HEK293 (cell line): ENCODE measurements at regions not wholly inside any gene's neighbourhood (a gene's known extent, or its start where the extent isn't known, plus 50 kb on each side); places are given as distances from the start of the nearest gene placed in this dataset.

Source experiments
- CTCF ChIA-PET: fragments of 350-600 bp; formaldehyde crosslinking; extraction: SDS; loops from one replicate; lab custom pipeline; 2021; ENCODE audit warnings: antibody characterized with exemption; lab: Yijun Ruan, JAX
- POLR2A ChIA-PET: fragments of 300-600 bp; formaldehyde crosslinking; extraction: SDS; loops from one replicate; lab custom pipeline; 2020; ENCODE audit warnings: antibody characterized with exemption, inconsistent platforms; lab: Yijun Ruan, JAX
- H3K27ac ChIP-seq: fragments of 200-500 bp; sonication (Bioruptor generic); 2 replicates; pipeline ENCODE4 v1.5.1; 2014; ENCODE audit warnings: low read depth, low read length, control low read depth, inconsistent platforms; ENCODE audit errors: extremely low read depth
- H3K36me3 ChIP-seq, 2 experiments: fragments of 200-500 bp in 1 of 2; sonication (Bioruptor generic) in 1 of 2; 1 replicate in 1 of 2; 2 replicates in 1 of 2; pipeline ENCODE4 v1.5.1; 2014 to 2017; ENCODE audit warnings: inconsistent platforms in 2 of 2, low read length in 2 of 2; ENCODE audit not compliant: control insufficient read depth in 2 of 2, insufficient read depth in 1 of 2
- H3K4me1 ChIP-seq: fragments of 200-500 bp; sonication (Bioruptor generic); 2 replicates; pipeline ENCODE4 v1.5.1; 2014; ENCODE audit warnings: mild to moderate bottlenecking, low read length, inconsistent platforms; ENCODE audit not compliant: control insufficient read depth, insufficient read depth
- H3K4me3 ChIP-seq: 2 replicates; pipeline ENCODE4 v1.5.1; 2011; ENCODE audit warnings: low read depth, mild to moderate bottlenecking, control low read depth, low read length, moderate library complexity
- H3K9me3 ChIP-seq: fragments of 200-500 bp; sonication (Bioruptor generic); 2 replicates; pipeline ENCODE4 v1.5.1; 2014; ENCODE audit warnings: low read depth, low read length, inconsistent platforms; ENCODE audit not compliant: control insufficient read depth, insufficient read depth
- HOXC10 ChIP-seq: sonication (generic); formaldehyde crosslinking; IDR thresholded peaks from 2 replicates; pipeline ENCODE4 v1.8.1; 2023; ENCODE audit warnings: mild to moderate bottlenecking, missing genetic modification reagents
- KLF10 ChIP-seq: fragments of 450-650 bp; IDR thresholded peaks from 2 replicates; pipeline ENCODE4 v1.5.1; 2018; ENCODE audit warnings: missing biosample characterization, mild to moderate bottlenecking, missing genetic modification characterization
- SP7 ChIP-seq: fragments of 450-650 bp; formaldehyde crosslinking; IDR thresholded peaks from 2 replicates; pipeline ENCODE4 v1.5.1; 2016; ENCODE audit warnings: missing biosample characterization, missing genetic modification characterization
- ZBTB1 ChIP-seq: fragments of 450-650 bp; formaldehyde crosslinking; IDR thresholded peaks from 2 replicates; pipeline ENCODE4 v1.5.1; 2016; ENCODE audit warnings: missing biosample characterization, missing genetic modification characterization
- ZEB2 ChIP-seq: fragments of 450-650 bp; formaldehyde crosslinking; IDR thresholded peaks from 2 replicates; pipeline ENCODE4 v1.5.1; 2016; ENCODE audit warnings: missing biosample characterization, missing genetic modification characterization
- ZIC2 ChIP-seq: fragments of 450-650 bp; formaldehyde crosslinking; IDR thresholded peaks from 2 replicates; pipeline ENCODE4 v1.5.1; 2016; ENCODE audit warnings: missing biosample characterization, missing genetic modification characterization
- ZNF10 ChIP-seq: fragments of 450-650 bp; formaldehyde crosslinking; IDR thresholded peaks from 2 replicates; pipeline ENCODE4 v1.5.1; 2017; ENCODE audit warnings: missing biosample characterization, missing genetic modification characterization
- ZNF146 ChIP-seq: fragments of 450-650 bp; formaldehyde crosslinking; IDR thresholded peaks from 2 replicates; pipeline ENCODE4 v1.5.1; 2016; ENCODE audit warnings: missing biosample characterization, missing genetic modification characterization
- ZNF157 ChIP-seq: fragments of 450-650 bp; formaldehyde crosslinking; IDR thresholded peaks from 2 replicates; pipeline ENCODE4 v1.5.1; 2016; ENCODE audit warnings: missing biosample characterization, missing genetic modification characterization
- ZNF16 ChIP-seq: fragments of 450-650 bp; formaldehyde crosslinking; IDR thresholded peaks from 2 replicates; pipeline ENCODE4 v1.5.1; 2016; ENCODE audit warnings: low read depth, missing biosample characterization, missing genetic modification characterization
- ZNF2 ChIP-seq: fragments of 450-650 bp; formaldehyde crosslinking; IDR thresholded peaks from 2 replicates; pipeline ENCODE4 v1.5.1; 2016; ENCODE audit warnings: missing biosample characterization, missing genetic modification characterization
- ZNF274 ChIP-seq, 2 experiments: fragments of 200-500 bp in 1 of 2; fragments of 450-650 bp in 1 of 2; sonication (Bioruptor generic) in 1 of 2; formaldehyde crosslinking in 1 of 2; IDR thresholded peaks; 2 replicates each; pipeline versions ENCODE4 v1.5.1 to v1.6.1; 2014 to 2016; ENCODE audit warnings: borderline replicate concordance in 1 of 2, inconsistent platforms in 1 of 2, low read length in 1 of 2, missing biosample characterization in 1 of 2, missing genetic modification characterization in 1 of 2
- ZNF324 ChIP-seq: fragments of 450-650 bp; formaldehyde crosslinking; IDR thresholded peaks from 2 replicates; pipeline ENCODE4 v1.5.1; 2016; ENCODE audit warnings: missing biosample characterization, missing genetic modification characterization
- ZNF354C ChIP-seq: fragments of 450-650 bp; formaldehyde crosslinking; IDR thresholded peaks from 2 replicates; pipeline ENCODE4 v1.5.1; 2016; ENCODE audit warnings: missing biosample characterization, missing genetic modification characterization, low read depth, borderline replicate concordance
- ZNF558 ChIP-seq: fragments of 450-650 bp; formaldehyde crosslinking; IDR thresholded peaks from 2 replicates; pipeline ENCODE4 v1.5.1; 2016; ENCODE audit warnings: missing biosample characterization, missing genetic modification characterization
- ZNF610 ChIP-seq: fragments of 450-650 bp; formaldehyde crosslinking; IDR thresholded peaks from 2 replicates; pipeline ENCODE4 v1.5.1; 2016; ENCODE audit warnings: missing biosample characterization, missing genetic modification characterization, borderline replicate concordance
- ZNF670 ChIP-seq: fragments of 450-650 bp; formaldehyde crosslinking; IDR thresholded peaks from 2 replicates; pipeline ENCODE4 v1.5.1; 2016; ENCODE audit warnings: missing biosample characterization, missing genetic modification characterization, low read depth
- ZNF843 ChIP-seq: fragments of 450-650 bp; formaldehyde crosslinking; IDR thresholded peaks from 2 replicates; pipeline ENCODE4 v1.5.1; 2016; ENCODE audit warnings: missing biosample characterization, missing genetic modification characterization
- TF ChIP-seq, protein P1 (sequence below): fragments of 450-650 bp; formaldehyde crosslinking; IDR thresholded peaks from 2 replicates; pipeline ENCODE4 v1.5.1; 2017; ENCODE audit warnings: missing biosample characterization, missing genetic modification characterization
- TF ChIP-seq, protein P2 (sequence below): fragments of 450-650 bp; formaldehyde crosslinking; IDR thresholded peaks from 2 replicates; pipeline ENCODE4 v1.5.1; 2017; ENCODE audit warnings: missing biosample characterization, missing genetic modification characterization
- TF ChIP-seq, protein P3 (sequence below): fragments of 450-650 bp; formaldehyde crosslinking; IDR thresholded peaks from 2 replicates; pipeline ENCODE4 v1.5.1; 2016; ENCODE audit warnings: missing biosample characterization, missing genetic modification characterization
- TF ChIP-seq, protein P4 (sequence below): IDR thresholded peaks from 2 replicates; pipeline ENCODE4 v1.6.1; 2011; ENCODE audit warnings: mild to moderate bottlenecking, low read depth, low read length, borderline replicate concordance
- TF ChIP-seq, protein P5 (sequence below): fragments of 450-650 bp; formaldehyde crosslinking; IDR thresholded peaks from 2 replicates; pipeline ENCODE4 v1.5.1; 2016; ENCODE audit warnings: missing biosample characterization, missing genetic modification characterization
- TF ChIP-seq, protein P6 (sequence below): fragments of 450-650 bp; formaldehyde crosslinking; IDR thresholded peaks from 2 replicates; pipeline ENCODE4; 2016; ENCODE audit warnings: missing biosample characterization, missing genetic modification characterization
- TF ChIP-seq, protein P7 (sequence below): fragments of 450-650 bp; formaldehyde crosslinking; IDR thresholded peaks from 2 replicates; pipeline ENCODE4 v1.5.1; 2017; ENCODE audit warnings: missing biosample characterization, mild to moderate bottlenecking, missing genetic modification characterization, moderate library complexity

DNA sequence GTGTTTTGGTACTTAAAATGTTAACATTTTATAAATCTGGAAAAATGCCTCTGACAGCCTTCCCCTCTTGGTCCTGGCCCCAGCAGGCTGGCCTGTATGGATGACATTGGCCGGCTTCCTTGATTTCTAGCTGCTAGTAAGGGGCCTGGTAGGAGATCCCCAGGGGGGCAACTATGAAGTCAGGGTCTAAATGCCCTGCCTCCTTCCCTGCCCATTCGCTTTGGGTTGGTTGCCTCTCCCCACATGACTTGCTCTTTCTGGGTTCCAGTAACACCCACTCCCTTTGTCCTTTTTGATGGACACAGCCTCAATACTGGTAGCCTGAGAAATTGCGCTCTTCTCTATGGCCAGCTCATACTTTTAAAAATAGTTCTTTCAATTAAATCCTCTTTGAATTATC is 78.0 kb upstream of the MAD2L1 start:
- Histone ChIP-seq H3K4me3 (no peak overlapping the region), H3K9me3 (no peaks in the 10 kb centered on the region), H3K4me1 (no peaks in the 10 kb centered on the region), H3K27ac (no peak overlapping the region)
- ChIA-PET POLR2A (no interaction called here), CTCF (interaction anchor here (0.7 kb wide), 1 partner anchor 403 kb away, joined by 3 read pairs; no protein-coding TSS in a partner anchor)
- TF ChIP-seq, protein P1, sequence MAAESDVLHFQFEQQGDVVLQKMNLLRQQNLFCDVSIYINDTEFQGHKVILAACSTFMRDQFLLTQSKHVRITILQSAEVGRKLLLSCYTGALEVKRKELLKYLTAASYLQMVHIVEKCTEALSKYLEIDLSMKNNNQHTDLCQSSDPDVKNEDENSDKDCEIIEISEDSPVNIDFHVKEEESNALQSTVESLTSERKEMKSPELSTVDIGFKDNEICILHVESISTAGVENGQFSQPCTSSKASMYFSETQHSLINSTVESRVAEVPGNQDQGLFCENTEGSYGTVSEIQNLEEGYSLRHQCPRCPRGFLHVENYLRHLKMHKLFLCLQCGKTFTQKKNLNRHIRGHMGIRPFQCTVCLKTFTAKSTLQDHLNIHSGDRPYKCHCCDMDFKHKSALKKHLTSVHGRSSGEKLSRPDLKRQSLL (tag by site-specific recombination): no peak
- TF ChIP-seq ZBTB1 (tag by site-specific recombination) (no peak), KLF10 (tag by site-specific recombination) (no peak), ZNF10 (tag by site-specific recombination) (no peak), ZNF610 (no peak), ZNF354C (tag by site-specific recombination) (no peak), HOXC10 (no peak), ZNF324 (tag by site-specific recombination) (no peak), ZNF146 (tag by site-specific recombination) (no peak), ZNF274 (IDR thresholded peaks at IDR 0.05; ENCODE audit: low read length) (no peak), ZNF274 (tag by site-specific recombination; IDR thresholded peaks at IDR 0.05; ENCODE audit: borderline replicate concordance) (no peak), ZNF558 (tag by site-specific recombination) (no peak), ZNF157 (tag by site-specific recombination) (no peak), ZNF16 (no peak), ZNF843 (tag by site-specific recombination) (no peak), ZNF670 (no peak), ZIC2 (tag by site-specific recombination) (no peak), ZNF2 (tag by site-specific recombination) (no peak)
- TF ChIP-seq, protein P2, sequence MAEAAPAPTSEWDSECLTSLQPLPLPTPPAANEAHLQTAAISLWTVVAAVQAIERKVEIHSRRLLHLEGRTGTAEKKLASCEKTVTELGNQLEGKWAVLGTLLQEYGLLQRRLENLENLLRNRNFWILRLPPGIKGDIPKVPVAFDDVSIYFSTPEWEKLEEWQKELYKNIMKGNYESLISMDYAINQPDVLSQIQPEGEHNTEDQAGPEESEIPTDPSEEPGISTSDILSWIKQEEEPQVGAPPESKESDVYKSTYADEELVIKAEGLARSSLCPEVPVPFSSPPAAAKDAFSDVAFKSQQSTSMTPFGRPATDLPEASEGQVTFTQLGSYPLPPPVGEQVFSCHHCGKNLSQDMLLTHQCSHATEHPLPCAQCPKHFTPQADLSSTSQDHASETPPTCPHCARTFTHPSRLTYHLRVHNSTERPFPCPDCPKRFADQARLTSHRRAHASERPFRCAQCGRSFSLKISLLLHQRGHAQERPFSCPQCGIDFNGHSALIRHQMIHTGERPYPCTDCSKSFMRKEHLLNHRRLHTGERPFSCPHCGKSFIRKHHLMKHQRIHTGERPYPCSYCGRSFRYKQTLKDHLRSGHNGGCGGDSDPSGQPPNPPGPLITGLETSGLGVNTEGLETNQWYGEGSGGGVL (tag by site-specific recombination): no peak
- TF ChIP-seq, protein P3, sequence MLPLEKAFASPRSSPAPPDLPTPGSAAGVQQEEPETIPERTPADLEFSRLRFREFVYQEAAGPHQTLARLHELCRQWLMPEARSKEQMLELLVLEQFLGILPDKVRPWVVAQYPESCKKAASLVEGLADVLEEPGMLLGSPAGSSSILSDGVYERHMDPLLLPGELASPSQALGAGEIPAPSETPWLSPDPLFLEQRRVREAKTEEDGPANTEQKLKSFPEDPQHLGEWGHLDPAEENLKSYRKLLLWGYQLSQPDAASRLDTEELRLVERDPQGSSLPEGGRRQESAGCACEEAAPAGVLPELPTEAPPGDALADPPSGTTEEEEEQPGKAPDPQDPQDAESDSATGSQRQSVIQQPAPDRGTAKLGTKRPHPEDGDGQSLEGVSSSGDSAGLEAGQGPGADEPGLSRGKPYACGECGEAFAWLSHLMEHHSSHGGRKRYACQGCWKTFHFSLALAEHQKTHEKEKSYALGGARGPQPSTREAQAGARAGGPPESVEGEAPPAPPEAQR (tag by site-specific recombination): no peak
- TF ChIP-seq, all 188 proteins: peak for 0
- H3K36me3 ChIP-seq: no peaks in the 10 kb centered on the region

DNA sequence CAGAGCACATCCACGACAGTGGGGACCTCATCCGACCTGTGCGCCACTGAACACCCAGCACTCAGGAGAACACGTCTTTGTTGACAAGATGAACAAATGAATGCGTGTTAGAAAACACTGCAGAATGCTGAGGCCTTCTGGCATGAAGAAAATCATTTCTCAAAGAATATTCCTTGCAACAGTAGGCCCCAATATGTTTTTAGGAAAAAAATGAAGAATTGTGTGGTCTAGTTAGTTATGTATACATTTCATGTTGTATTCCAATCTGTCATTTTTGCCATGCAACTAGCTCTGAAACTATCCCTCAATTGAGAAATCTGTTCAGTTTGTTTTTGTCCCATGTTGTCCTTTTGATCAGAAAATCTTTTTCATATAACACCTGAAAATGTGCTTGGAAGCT is 77.4 kb upstream of the MAD2L1 start:
- Histone ChIP-seq H3K4me1 (no peaks in the 10 kb centered on the region), H3K36me3 (no peaks in the 10 kb centered on the region), H3K9me3 (no peaks in the 10 kb centered on the region), H3K27ac (no peak overlapping the region), H3K4me3 (no peak overlapping the region)
- POLR2A ChIA-PET: no interaction called here
- CTCF ChIA-PET: interaction anchor here (0.7 kb wide), 1 partner anchor 403 kb away, joined by 3 read pairs; no protein-coding TSS in a partner anchor
- TF ChIP-seq, protein P4, sequence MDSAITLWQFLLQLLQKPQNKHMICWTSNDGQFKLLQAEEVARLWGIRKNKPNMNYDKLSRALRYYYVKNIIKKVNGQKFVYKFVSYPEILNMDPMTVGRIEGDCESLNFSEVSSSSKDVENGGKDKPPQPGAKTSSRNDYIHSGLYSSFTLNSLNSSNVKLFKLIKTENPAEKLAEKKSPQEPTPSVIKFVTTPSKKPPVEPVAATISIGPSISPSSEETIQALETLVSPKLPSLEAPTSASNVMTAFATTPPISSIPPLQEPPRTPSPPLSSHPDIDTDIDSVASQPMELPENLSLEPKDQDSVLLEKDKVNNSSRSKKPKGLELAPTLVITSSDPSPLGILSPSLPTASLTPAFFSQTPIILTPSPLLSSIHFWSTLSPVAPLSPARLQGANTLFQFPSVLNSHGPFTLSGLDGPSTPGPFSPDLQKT: no peak
- TF ChIP-seq, protein P5, sequence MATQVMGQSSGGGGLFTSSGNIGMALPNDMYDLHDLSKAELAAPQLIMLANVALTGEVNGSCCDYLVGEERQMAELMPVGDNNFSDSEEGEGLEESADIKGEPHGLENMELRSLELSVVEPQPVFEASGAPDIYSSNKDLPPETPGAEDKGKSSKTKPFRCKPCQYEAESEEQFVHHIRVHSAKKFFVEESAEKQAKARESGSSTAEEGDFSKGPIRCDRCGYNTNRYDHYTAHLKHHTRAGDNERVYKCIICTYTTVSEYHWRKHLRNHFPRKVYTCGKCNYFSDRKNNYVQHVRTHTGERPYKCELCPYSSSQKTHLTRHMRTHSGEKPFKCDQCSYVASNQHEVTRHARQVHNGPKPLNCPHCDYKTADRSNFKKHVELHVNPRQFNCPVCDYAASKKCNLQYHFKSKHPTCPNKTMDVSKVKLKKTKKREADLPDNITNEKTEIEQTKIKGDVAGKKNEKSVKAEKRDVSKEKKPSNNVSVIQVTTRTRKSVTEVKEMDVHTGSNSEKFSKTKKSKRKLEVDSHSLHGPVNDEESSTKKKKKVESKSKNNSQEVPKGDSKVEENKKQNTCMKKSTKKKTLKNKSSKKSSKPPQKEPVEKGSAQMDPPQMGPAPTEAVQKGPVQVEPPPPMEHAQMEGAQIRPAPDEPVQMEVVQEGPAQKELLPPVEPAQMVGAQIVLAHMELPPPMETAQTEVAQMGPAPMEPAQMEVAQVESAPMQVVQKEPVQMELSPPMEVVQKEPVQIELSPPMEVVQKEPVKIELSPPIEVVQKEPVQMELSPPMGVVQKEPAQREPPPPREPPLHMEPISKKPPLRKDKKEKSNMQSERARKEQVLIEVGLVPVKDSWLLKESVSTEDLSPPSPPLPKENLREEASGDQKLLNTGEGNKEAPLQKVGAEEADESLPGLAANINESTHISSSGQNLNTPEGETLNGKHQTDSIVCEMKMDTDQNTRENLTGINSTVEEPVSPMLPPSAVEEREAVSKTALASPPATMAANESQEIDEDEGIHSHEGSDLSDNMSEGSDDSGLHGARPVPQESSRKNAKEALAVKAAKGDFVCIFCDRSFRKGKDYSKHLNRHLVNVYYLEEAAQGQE (tag by site-specific recombination): no peak
- TF ChIP-seq, protein P6, sequence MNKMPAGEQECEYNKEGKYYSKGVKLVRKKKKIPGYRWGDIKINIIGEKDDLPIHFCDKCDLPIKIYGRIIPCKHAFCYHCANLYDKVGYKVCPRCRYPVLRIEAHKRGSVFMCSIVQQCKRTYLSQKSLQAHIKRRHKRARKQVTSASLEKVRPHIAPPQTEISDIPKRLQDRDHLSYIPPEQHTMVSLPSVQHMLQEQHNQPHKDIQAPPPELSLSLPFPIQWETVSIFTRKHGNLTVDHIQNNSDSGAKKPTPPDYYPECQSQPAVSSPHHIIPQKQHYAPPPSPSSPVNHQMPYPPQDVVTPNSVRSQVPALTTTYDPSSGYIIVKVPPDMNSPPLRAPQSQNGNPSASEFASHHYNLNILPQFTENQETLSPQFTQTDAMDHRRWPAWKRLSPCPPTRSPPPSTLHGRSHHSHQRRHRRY: no peak
- TF ChIP-seq SP7 (tag by site-specific recombination) (no peak), ZEB2 (no peak)
- TF ChIP-seq, protein P7, sequence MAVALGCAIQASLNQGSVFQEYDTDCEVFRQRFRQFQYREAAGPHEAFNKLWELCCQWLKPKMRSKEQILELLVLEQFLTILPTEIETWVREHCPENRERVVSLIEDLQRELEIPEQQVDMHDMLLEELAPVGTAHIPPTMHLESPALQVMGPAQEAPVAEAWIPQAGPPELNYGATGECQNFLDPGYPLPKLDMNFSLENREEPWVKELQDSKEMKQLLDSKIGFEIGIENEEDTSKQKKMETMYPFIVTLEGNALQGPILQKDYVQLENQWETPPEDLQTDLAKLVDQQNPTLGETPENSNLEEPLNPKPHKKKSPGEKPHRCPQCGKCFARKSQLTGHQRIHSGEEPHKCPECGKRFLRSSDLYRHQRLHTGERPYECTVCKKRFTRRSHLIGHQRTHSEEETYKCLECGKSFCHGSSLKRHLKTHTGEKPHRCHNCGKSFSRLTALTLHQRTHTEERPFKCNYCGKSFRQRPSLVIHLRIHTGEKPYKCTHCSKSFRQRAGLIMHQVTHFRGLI (tag by site-specific recombination): no peak
